ENCODE measurements at regions not wholly inside any gene's neighbourhood (a gene's known extent, or its start where the extent isn't known, plus 50 kb on each side); places are given as distances from the start of the nearest gene placed in this dataset.

DNA sequence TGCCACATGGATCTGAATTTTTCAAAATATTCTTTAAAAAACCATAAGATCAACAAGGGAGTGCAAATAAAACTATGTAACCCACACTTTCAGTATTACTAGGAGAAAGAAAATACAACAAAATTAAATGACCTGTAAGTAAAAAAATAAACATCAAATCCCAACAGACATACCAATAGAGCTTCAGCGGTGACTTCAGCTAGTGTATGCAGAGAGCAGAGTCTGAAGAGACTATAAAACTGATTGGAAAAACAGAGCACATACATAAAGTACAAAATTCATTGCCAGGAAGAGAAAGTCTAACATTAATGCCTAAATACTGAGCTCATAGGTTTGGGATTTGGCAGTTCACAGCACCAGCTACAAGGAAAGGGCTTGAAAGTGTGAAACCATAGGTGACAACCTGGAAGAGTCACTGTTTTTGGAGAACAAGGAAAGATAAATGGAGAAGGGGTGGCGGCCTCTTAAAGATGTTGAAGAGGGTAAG lies 291.1 kb downstream of the LMO7 start:
- Histone ChIP-seq H3K4me3 (ENCODE audit: control insufficient read depth in 2 of 3, extremely low read depth in 1 of 3, insufficient read depth in 2 of 3, low read depth in 1 of 3, low read length in 3 of 3) (no peak overlapping the region), H3K9ac (ENCODE audit: control insufficient read depth, extremely low read depth, insufficient read depth, low read length) (no peak overlapping the region), H4K20me1 (ENCODE audit: control insufficient read depth, extremely low read depth, insufficient read depth, low read length) (no peaks in the 10 kb centered on the region), H3K27ac (ENCODE audit: control insufficient read depth, insufficient read depth, low read length) (no peak overlapping the region), H3K27me3 (ENCODE audit: control insufficient read depth, extremely low read depth, insufficient read depth, low read length) (no peaks in the 10 kb centered on the region), H3K4me1 (ENCODE audit: control insufficient read depth, extremely low read depth, insufficient read depth, low read length) (no peaks in the 10 kb centered on the region), H3K9me3 (ENCODE audit: control insufficient read depth, low read depth, low read length) (no peaks in the 10 kb centered on the region), H2AFZ (ENCODE audit: control insufficient read depth, low read length) (no peak overlapping the region), H3K36me3 (ENCODE audit: control insufficient read depth in 2 of 2, extremely low read depth in 1 of 2, insufficient read depth in 2 of 2, low read length in 2 of 2) (no peaks in the 10 kb centered on the region), H3K9me1 (ENCODE audit: control insufficient read depth, extremely low read depth, insufficient read depth, low read length) (no peaks in the 10 kb centered on the region), H3K4me2 (ENCODE audit: control insufficient read depth, extremely low read depth, insufficient read depth, low read depth, low read length) (no peak overlapping the region), H3K79me2 (ENCODE audit: control insufficient read depth, insufficient read depth, low read length) (no peaks in the 10 kb centered on the region)
- dilution Hi-C loops (cut with MboI; ENCODE audit: extremely low pct_ligation_motif_present, low sequenced_read_pairs) = no loop called here
- DNase-seq (ENCODE audit: low read depth, low spot score) (no peak), FAIRE-seq (no peak)
- TF ChIP-seq, protein P1, sequence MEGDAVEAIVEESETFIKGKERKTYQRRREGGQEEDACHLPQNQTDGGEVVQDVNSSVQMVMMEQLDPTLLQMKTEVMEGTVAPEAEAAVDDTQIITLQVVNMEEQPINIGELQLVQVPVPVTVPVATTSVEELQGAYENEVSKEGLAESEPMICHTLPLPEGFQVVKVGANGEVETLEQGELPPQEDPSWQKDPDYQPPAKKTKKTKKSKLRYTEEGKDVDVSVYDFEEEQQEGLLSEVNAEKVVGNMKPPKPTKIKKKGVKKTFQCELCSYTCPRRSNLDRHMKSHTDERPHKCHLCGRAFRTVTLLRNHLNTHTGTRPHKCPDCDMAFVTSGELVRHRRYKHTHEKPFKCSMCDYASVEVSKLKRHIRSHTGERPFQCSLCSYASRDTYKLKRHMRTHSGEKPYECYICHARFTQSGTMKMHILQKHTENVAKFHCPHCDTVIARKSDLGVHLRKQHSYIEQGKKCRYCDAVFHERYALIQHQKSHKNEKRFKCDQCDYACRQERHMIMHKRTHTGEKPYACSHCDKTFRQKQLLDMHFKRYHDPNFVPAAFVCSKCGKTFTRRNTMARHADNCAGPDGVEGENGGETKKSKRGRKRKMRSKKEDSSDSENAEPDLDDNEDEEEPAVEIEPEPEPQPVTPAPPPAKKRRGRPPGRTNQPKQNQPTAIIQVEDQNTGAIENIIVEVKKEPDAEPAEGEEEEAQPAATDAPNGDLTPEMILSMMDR (optimal IDR thresholded peaks at IDR 0.05 in 1 of 3, IDR thresholded peaks at IDR 0.05 in 1 of 3, conservative IDR thresholded peaks at IDR 0.05 in 1 of 3; ENCODE audit: extremely low read depth in 1 of 3, insufficient read depth in 2 of 3, low read length in 3 of 3) = no peak
- TF ChIP-seq EZH2 (IDR thresholded peaks at IDR 0.05; ENCODE audit: low read length) = no peak

- dilution Hi-C loops (cut with MboI; ENCODE audit: extremely low pct_ligation_motif_present, low sequenced_read_pairs) = no loop called here
- H2AFZ ChIP-seq (ENCODE audit: control insufficient read depth, low read length) = no peak overlapping the region
Observed at GRCh38 chr13:75920536-75920935, 284.4 kb downstream of the LMO7 start.

More at GRCh38 chr13:75920536-75920935, 284.4 kb downstream of the LMO7 start:
- DNase-seq (ENCODE audit: low read depth, low spot score) (no peak), FAIRE-seq (no peak)
- no peak overlapping the region for H3K4me3 ChIP-seq (ENCODE audit: control insufficient read depth in 2 of 3, extremely low read depth in 1 of 3, insufficient read depth in 2 of 3, low read depth in 1 of 3, low read length in 3 of 3)
- no peak overlapping the region for H3K27ac ChIP-seq (ENCODE audit: control insufficient read depth, insufficient read depth, low read length)
- H3K9ac ChIP-seq (ENCODE audit: control insufficient read depth, extremely low read depth, insufficient read depth, low read length) = no peak overlapping the region
- H3K9me3 ChIP-seq (ENCODE audit: control insufficient read depth, low read depth, low read length) = no peaks in the 10 kb centered on the region
- TF ChIP-seq, protein P1 (optimal IDR thresholded peaks at IDR 0.05 in 1 of 3, IDR thresholded peaks at IDR 0.05 in 1 of 3, conservative IDR thresholded peaks at IDR 0.05 in 1 of 3; ENCODE audit: extremely low read depth in 1 of 3, insufficient read depth in 2 of 3, low read length in 3 of 3) = no peak
- TF ChIP-seq EZH2 (IDR thresholded peaks at IDR 0.05; ENCODE audit: low read length) = no peak
- H3K4me2 ChIP-seq (ENCODE audit: control insufficient read depth, extremely low read depth, insufficient read depth, low read depth, low read length) = no peak overlapping the region
- no peaks in the 10 kb centered on the region for H3K79me2 ChIP-seq (ENCODE audit: control insufficient read depth, insufficient read depth, low read length)
- H3K36me3 ChIP-seq (ENCODE audit: control insufficient read depth in 2 of 2, extremely low read depth in 1 of 2, insufficient read depth in 2 of 2, low read length in 2 of 2) = no peaks in the 10 kb centered on the region
- no peaks in the 10 kb centered on the region for H3K9me1 ChIP-seq (ENCODE audit: control insufficient read depth, extremely low read depth, insufficient read depth, low read length)
- no peaks in the 10 kb centered on the region for H3K27me3 ChIP-seq (ENCODE audit: control insufficient read depth, extremely low read depth, insufficient read depth, low read length)
- H4K20me1 ChIP-seq (ENCODE audit: control insufficient read depth, extremely low read depth, insufficient read depth, low read length) = no peaks in the 10 kb centered on the region
- no peaks in the 10 kb centered on the region for H3K4me1 ChIP-seq (ENCODE audit: control insufficient read depth, extremely low read depth, insufficient read depth, low read length)
